Activated CD4-positive, alpha-beta T cell treated with anti-CD3 and anti-CD28 coated beads, Interleukin-10, Interleukin-2, amounts not matched to agents 100 ng/mL and 50 ng/mL, durations not matched to agents 16 hours and 8 hours (primary cell): ENCODE measurements at regions not wholly inside any gene's neighbourhood (a gene's known extent, or its start where the extent isn't known, plus 50 kb on each side); places are given as distances from the start of the nearest gene placed in this dataset.

Source experiments
- DNase-seq: peaks from one replicate; pipeline ENCODE4 v3.0.0-alpha.2; 2020

DNA sequence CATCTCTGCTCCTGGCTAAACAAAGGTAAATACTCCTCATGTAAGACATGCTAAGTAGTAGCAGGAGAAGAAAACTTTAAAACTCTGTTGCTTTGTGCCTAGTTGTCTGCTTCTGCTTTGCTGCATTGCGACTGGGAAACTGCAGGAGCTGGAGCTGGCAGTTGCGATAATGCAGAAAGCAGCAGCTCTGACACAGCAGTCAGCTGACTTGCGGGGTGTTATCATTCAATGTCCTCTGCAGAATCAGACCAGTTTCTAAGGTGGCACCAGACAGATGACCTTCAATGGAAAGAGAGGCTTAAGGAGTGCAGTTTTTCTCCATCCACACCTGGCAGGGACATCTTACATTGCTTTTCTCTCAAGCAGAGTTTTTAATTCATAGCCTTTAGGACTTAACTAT is 69.9 kb upstream of the SOX4 start:
- no peak for DNase-seq

- DNase-seq = no peak
These were observed 69.3 kb upstream of the SOX4 start for GRCh38 chr6:21524201-21524600.

DNA sequence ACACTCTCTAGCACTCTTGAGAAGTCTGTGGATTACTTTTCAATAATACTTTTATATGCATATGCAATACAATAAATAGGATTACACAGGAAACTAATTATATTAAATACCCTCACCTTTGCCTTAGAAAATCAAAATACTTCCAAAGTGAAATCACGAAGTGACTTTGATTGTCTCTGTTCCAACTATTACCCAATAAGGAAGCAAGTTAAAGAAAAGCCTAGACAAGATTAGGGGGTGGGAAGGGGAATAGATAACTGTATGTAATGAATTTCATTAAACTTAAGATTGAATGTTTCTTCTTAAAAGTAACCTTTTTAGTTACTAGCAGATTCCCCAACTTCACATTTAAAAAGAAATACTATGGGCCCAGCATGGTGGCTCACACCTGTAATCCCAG is 66.6 kb upstream of the SOX4 start:
- no peak for DNase-seq

DNA sequence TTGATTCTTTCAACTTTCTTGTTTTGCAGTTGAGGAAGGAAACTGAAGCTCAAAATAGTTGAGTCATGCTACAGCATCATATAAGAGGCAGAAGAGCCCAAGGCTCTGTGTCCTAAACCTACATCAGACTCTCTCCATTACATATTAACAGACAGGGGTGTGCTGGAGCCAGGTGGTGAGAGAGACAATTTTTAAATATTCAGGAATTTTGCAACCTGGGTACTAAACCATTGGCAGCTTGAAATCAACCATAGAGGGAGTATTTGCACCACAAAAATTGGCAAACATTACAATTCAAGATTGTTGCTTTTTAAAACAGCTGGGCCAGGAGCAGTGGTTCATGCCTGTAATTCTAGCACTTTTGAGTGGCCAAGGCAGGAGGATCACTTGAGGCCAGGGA is 65.8 kb upstream of the SOX4 start:
- no peak for DNase-seq

DNA sequence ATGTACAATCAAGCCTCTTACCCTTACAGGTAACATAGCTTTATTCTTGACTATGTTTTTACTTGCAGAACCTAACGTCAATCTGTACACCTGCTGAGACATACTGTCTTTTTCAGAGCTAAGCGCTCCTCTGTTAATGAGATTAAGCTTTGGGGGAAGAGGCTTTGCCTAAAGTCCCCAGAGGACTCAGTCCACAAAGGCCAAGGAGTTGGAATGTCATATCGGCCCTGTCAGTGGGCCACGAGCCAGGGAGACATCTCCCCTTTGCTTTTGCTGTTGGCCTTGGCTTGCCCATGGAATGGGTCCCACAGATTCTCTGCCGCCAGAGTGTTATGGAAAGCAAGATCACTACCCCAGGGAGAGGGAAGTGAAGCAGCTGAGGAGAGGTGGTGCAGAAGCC is 64.1 kb upstream of the SOX4 start:
- DNase-seq = no peak

GRCh38 chr6:21531393-21531792 is 62.2 kb upstream of the SOX4 start:
- DNase-seq = no peak

- DNase-seq = no peak
These were observed 59.9 kb upstream of the SOX4 start for GRCh38 chr6:21533678-21534077.

DNA sequence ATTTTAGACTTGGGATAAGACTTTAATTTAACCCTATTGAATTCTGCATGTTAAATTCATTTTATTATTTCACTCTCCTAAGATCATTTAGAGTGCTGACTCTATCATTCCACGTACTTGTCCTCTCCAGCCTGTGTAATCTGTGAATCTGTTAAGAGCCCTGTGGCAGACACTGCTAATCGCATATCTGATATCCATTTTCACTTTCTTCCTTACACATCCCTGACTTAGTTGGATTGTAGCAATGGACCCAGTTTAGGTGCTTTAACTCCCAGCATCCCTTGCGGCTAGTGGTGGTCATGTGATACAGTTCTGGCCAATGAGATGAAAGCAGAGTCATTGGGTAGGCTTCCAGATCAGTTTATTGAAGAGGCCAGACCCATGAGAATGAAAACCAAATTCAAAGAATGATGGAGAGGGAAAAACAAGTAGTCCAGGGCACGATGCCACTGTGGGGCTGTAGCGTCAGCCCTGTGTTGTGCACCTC is 57.2 kb upstream of the SOX4 start:
- no peak for DNase-seq

GRCh38 chr6:21537637-21538036 is 55.9 kb upstream of the SOX4 start:
- no peak for DNase-seq

DNA sequence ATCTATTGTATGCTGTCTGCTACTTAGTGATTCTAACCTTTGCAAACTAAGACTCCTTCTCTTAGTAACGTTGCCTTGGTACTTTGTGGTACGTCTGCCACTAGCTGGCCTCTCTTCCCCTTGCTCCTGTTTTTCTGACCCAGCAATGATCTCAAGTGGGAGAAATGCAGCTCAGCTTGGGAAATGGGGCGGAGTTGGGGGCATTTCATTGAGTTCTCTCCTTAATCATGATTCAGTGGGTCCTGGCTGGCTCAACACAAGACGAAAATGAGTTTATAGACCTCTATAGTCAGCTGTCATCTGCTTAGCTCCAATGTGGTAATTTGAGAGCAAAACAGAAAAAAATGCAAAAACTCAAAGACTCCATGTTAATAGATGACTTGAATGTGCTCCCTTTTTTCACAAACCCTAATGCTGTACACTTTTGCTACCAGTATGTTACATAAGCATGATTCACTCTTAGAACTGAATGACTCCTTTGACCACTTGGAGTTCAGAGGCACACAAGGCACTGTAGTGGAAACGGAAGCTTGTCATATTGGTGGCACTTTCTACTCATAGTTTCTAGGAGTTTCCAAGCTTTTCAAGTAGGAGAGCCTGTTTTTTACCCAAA is 55.3 kb upstream of the SOX4 start:
- DNase-seq = no peak

- DNase-seq = no peak
These were observed 53.9 kb upstream of the SOX4 start for GRCh38 chr6:21539621-21540100.
